ENCODE measurements at regions not wholly inside any gene's neighbourhood (a gene's known extent, or its start where the extent isn't known, plus 50 kb on each side); places are given as distances from the start of the nearest gene placed in this dataset.

GRCh38 chr13:104246955-104247354 lies 1180.7 kb upstream of the SLC10A2 start:
- Histone ChIP-seq H2AFZ (ENCODE audit: low read depth) (no peak overlapping the region), H3K36me3 (ENCODE audit: insufficient read depth) (no peaks in the 10 kb centered on the region), H3K4me1 (ENCODE audit: low read depth, poor library complexity, severe bottlenecking) (no peaks in the 10 kb centered on the region), H3K27ac (no peak overlapping the region), H3K4me3 (IDR thresholded peaks at IDR 0.05; ENCODE audit: insufficient read depth, low read depth, low read length) (no peak overlapping the region), H3K27me3 (ENCODE audit: insufficient read depth, low read depth) (no peaks in the 10 kb centered on the region), H4K20me1 (ENCODE audit: insufficient read depth) (no peaks in the 10 kb centered on the region), H3K4me2 (no peak overlapping the region), H3K9ac (no peak overlapping the region), H3K79me2 (ENCODE audit: insufficient read depth, low read depth) (no peaks in the 10 kb centered on the region)
- TF ChIP-seq CTCF (conservative IDR thresholded peaks at IDR 0.05; ENCODE audit: low read depth, low read length): no peak

- no peak for TF ChIP-seq CTCF (conservative IDR thresholded peaks at IDR 0.05; ENCODE audit: low read depth, low read length)
- no peaks in the 10 kb centered on the region for H3K4me1 ChIP-seq (ENCODE audit: low read depth, poor library complexity, severe bottlenecking)
- H3K9ac ChIP-seq: no peak overlapping the region
- H2AFZ ChIP-seq (ENCODE audit: low read depth): no peak overlapping the region
- H3K27me3 ChIP-seq (ENCODE audit: insufficient read depth, low read depth): no peaks in the 10 kb centered on the region
- no peaks in the 10 kb centered on the region for H3K79me2 ChIP-seq (ENCODE audit: insufficient read depth, low read depth)
- H3K27ac ChIP-seq: no peak overlapping the region
- no peaks in the 10 kb centered on the region for H4K20me1 ChIP-seq (ENCODE audit: insufficient read depth)
- H3K36me3 ChIP-seq (ENCODE audit: insufficient read depth): no peaks in the 10 kb centered on the region
- H3K4me2 ChIP-seq: no peak overlapping the region
- H3K4me3 ChIP-seq (IDR thresholded peaks at IDR 0.05; ENCODE audit: insufficient read depth, low read depth, low read length): no peak overlapping the region
These were observed 1140.3 kb upstream of the SLC10A2 start for GRCh38 chr13:104206450-104207044.

DNA sequence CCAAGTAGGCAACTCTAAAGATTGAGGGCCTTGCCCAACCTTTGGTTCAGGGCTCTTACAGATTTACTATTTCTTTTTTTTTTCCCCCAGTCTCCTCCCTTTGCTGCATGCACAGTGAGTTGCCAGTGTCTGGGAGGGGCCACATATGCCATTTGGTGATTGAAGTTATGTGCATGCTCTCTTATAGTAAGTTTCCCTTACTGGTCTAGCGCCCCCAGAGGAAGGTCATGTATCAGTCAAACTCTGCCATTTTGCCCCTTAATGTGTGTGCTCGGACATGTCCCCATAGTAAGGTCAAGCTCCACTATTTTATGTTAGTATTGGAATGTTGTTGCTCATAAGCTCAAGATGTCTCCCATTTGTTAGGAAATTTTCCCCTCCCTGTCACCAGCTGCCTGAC lies 1138.0 kb upstream of the SLC10A2 start:
- no peak overlapping the region for H3K9ac ChIP-seq
- no peaks in the 10 kb centered on the region for H3K79me2 ChIP-seq (ENCODE audit: insufficient read depth, low read depth)
- TF ChIP-seq CTCF (conservative IDR thresholded peaks at IDR 0.05; ENCODE audit: low read depth, low read length): 0 out of 2 replicates have a peak, but pooled peaks have one; percentile 29
- no peak overlapping the region for H3K4me3 ChIP-seq (IDR thresholded peaks at IDR 0.05; ENCODE audit: insufficient read depth, low read depth, low read length)
- no peak overlapping the region for H3K4me2 ChIP-seq
- no peaks in the 10 kb centered on the region for H3K36me3 ChIP-seq (ENCODE audit: insufficient read depth)
- no peak overlapping the region for H3K27ac ChIP-seq
- no peaks in the 10 kb centered on the region for H4K20me1 ChIP-seq (ENCODE audit: insufficient read depth)
- H3K27me3 ChIP-seq (ENCODE audit: insufficient read depth, low read depth): no peaks in the 10 kb centered on the region
- H2AFZ ChIP-seq (ENCODE audit: low read depth): no peak overlapping the region
- no peaks in the 10 kb centered on the region for H3K4me1 ChIP-seq (ENCODE audit: low read depth, poor library complexity, severe bottlenecking)

DNA sequence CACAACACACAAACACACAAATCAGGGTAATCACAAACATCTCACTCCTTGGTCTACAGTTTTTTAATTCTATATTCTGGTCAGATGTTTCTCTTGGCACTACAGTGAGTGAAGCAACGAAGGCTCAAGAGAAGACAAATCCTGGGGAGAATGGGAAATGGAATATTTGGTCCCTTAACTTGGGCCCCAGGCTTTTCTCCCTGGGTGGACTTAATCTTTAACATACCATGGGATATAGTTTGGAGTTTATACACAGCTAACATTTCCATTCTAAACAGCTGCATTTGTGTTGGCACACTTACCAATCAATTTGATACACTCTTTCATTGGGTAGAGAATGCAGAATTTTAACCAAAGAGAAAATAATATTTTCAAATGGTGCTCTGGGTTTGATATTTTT lies 1132.6 kb upstream of the SLC10A2 start:
- H3K79me2 ChIP-seq (ENCODE audit: insufficient read depth, low read depth): no peaks in the 10 kb centered on the region
- H3K36me3 ChIP-seq (ENCODE audit: insufficient read depth): no peaks in the 10 kb centered on the region
- no peak overlapping the region for H3K9ac ChIP-seq
- H4K20me1 ChIP-seq (ENCODE audit: insufficient read depth): no peaks in the 10 kb centered on the region
- no peaks in the 10 kb centered on the region for H3K27me3 ChIP-seq (ENCODE audit: insufficient read depth, low read depth)
- no peak for TF ChIP-seq CTCF (conservative IDR thresholded peaks at IDR 0.05; ENCODE audit: low read depth, low read length)
- no peak overlapping the region for H2AFZ ChIP-seq (ENCODE audit: low read depth)
- H3K4me3 ChIP-seq (IDR thresholded peaks at IDR 0.05; ENCODE audit: insufficient read depth, low read depth, low read length): no peak overlapping the region
- no peak overlapping the region for H3K27ac ChIP-seq
- no peaks in the 10 kb centered on the region for H3K4me1 ChIP-seq (ENCODE audit: low read depth, poor library complexity, severe bottlenecking)
- H3K4me2 ChIP-seq: no peak overlapping the region

Data from KMS-11 (cell line).